ENCODE measurements at regions not wholly inside any gene's neighbourhood (a gene's known extent, or its start where the extent isn't known, plus 50 kb on each side); places are given as distances from the start of the nearest gene placed in this dataset.

GRCh38 chr3:77931255-77932009, 891.5 kb downstream of the ROBO2 start:
- TF ChIP-seq CTCF (IDR thresholded peaks at IDR 0.05; ENCODE audit: borderline replicate concordance, extremely low read depth, insufficient read depth), result no peak
- Histone ChIP-seq H3K4me3 (ENCODE audit: low read length in 3 of 3) (no peak overlapping the region), H3K27me3 (ENCODE audit: control insufficient read depth, insufficient read depth, low read length) (no peaks in the 10 kb centered on the region), H3K36me3 (ENCODE audit: control insufficient read depth in 2 of 3, insufficient read depth in 3 of 3, low read length in 3 of 3) (no peaks in the 10 kb centered on the region), H3K4me1 (ENCODE audit: control insufficient read depth in 2 of 3, insufficient read depth in 2 of 3, low read depth in 1 of 3, low read length in 3 of 3) (peaks cover 0 to 3% (median 3%) of the 10 kb centered on the region in 3 donors), H3K27ac (ENCODE audit: low read depth in 2 of 2, low read length in 2 of 2) (peak overlapping the region; percentile 15 to 16), H3K9me3 (ENCODE audit: control insufficient read depth in 2 of 3, insufficient read depth in 1 of 3, low read length in 3 of 3) (no peaks in the 10 kb centered on the region), H3K9ac (ENCODE audit: low read length in 3 of 3) (no peak overlapping the region)
- intact Hi-C loops (cut with DNase I), result no loop called here
- FAIRE-seq (no peak), DNase-seq (peak in 4 of 5 donors; percentile 51 to 95 (median 70))

- H3K4me3 ChIP-seq (ENCODE audit: low read length in 3 of 3), result no peak overlapping the region
- no peaks in the 10 kb centered on the region for H3K9me3 ChIP-seq (ENCODE audit: control insufficient read depth in 2 of 3, insufficient read depth in 1 of 3, low read length in 3 of 3)
- intact Hi-C loops (cut with DNase I), result no loop called here
- no peak overlapping the region for H3K9ac ChIP-seq (ENCODE audit: low read length in 3 of 3)
- H3K36me3 ChIP-seq (ENCODE audit: control insufficient read depth in 2 of 3, insufficient read depth in 3 of 3, low read length in 3 of 3), result no peaks in the 10 kb centered on the region
- no peak for TF ChIP-seq CTCF (IDR thresholded peaks at IDR 0.05; ENCODE audit: borderline replicate concordance, extremely low read depth, insufficient read depth)
- DNase-seq (no peak), FAIRE-seq (no peak)
- no peaks in the 10 kb centered on the region for H3K27me3 ChIP-seq (ENCODE audit: control insufficient read depth, insufficient read depth, low read length)
- H3K27ac ChIP-seq (ENCODE audit: low read depth in 2 of 2, low read length in 2 of 2), result no peak overlapping the region
- H3K4me1 ChIP-seq (ENCODE audit: control insufficient read depth in 2 of 3, insufficient read depth in 2 of 3, low read depth in 1 of 3, low read length in 3 of 3), result peaks cover 0 to 3% (median 3%) of the 10 kb centered on the region in 3 donors
These were observed 893.0 kb downstream of the ROBO2 start for GRCh38 chr3:77932926-77933325.

GRCh38 chr3:77933926-77934325, 894.0 kb downstream of the ROBO2 start:
- no peak for TF ChIP-seq CTCF (IDR thresholded peaks at IDR 0.05; ENCODE audit: borderline replicate concordance, extremely low read depth, insufficient read depth)
- Histone ChIP-seq H3K9ac (ENCODE audit: low read length in 3 of 3) (no peak overlapping the region), H3K4me3 (ENCODE audit: low read length in 3 of 3) (no peak overlapping the region), H3K9me3 (ENCODE audit: control insufficient read depth in 2 of 3, insufficient read depth in 1 of 3, low read length in 3 of 3) (no peaks in the 10 kb centered on the region), H3K4me1 (ENCODE audit: control insufficient read depth in 2 of 3, insufficient read depth in 2 of 3, low read depth in 1 of 3, low read length in 3 of 3) (peaks cover 0 to 3% (median 3%) of the 10 kb centered on the region in 3 donors), H3K27ac (ENCODE audit: low read depth in 2 of 2, low read length in 2 of 2) (no peak overlapping the region), H3K36me3 (ENCODE audit: control insufficient read depth in 2 of 3, insufficient read depth in 3 of 3, low read length in 3 of 3) (no peaks in the 10 kb centered on the region), H3K27me3 (ENCODE audit: control insufficient read depth, insufficient read depth, low read length) (no peaks in the 10 kb centered on the region)
- intact Hi-C loops (cut with DNase I), result no loop called here
- FAIRE-seq (no peak), DNase-seq (no peak)
